Fibroblast of lung (primary cell): ENCODE measurements at regions not wholly inside any gene's neighbourhood (a gene's known extent, or its start where the extent isn't known, plus 50 kb on each side); places are given as distances from the start of the nearest gene placed in this dataset.

Experiments used
- EZH2 ChIP-seq: IDR thresholded peaks from 2 replicates; pipeline ENCODE4 v1.5.1; 2012; ENCODE audit warnings: low read length, control low read depth, mild to moderate bottlenecking; ENCODE audit errors: missing control alignments
- TF ChIP-seq, protein P1 (sequence below), 2 donors: IDR thresholded peaks in 1 of 2; conservative IDR thresholded peaks in 1 of 2; 1 replicate in 1 of 2; 2 replicates in 1 of 2; pipeline ENCODE4 v1.5.1; 2011 to 2012; ENCODE audit warnings: low read length in 2 of 2, control low read depth in 1 of 2, inconsistent platforms in 1 of 2, low read depth in 1 of 2, mild to moderate bottlenecking in 1 of 2

DNA sequence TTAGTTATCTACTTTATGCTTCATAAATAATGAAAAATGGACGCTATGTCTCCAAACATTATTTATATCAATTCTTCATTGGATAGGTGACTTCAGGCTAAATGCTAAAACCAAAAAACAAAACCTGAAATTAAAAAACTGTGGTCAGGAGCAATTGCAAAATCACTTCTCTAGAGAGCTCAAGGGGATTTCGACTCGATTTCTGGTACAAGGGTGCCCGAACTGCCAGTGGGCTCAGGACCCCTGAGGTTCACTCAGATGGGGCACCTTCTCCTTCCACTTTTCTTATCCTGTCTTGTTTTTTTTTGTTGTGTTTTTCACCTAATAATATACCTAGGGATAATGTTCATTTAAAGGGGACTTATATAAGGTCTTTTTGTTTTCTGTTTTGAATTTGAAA, 65.8 kb upstream of the CELF4 start:
- TF ChIP-seq, protein P1, sequence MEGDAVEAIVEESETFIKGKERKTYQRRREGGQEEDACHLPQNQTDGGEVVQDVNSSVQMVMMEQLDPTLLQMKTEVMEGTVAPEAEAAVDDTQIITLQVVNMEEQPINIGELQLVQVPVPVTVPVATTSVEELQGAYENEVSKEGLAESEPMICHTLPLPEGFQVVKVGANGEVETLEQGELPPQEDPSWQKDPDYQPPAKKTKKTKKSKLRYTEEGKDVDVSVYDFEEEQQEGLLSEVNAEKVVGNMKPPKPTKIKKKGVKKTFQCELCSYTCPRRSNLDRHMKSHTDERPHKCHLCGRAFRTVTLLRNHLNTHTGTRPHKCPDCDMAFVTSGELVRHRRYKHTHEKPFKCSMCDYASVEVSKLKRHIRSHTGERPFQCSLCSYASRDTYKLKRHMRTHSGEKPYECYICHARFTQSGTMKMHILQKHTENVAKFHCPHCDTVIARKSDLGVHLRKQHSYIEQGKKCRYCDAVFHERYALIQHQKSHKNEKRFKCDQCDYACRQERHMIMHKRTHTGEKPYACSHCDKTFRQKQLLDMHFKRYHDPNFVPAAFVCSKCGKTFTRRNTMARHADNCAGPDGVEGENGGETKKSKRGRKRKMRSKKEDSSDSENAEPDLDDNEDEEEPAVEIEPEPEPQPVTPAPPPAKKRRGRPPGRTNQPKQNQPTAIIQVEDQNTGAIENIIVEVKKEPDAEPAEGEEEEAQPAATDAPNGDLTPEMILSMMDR (conservative IDR thresholded peaks at IDR 0.05 in 1 of 2, IDR thresholded peaks at IDR 0.05 in 1 of 2; ENCODE audit: low read depth in 1 of 2, low read length in 2 of 2): no peak
- TF ChIP-seq EZH2: no peak
